OCI-LY3 (cell line): ENCODE measurements at regions not wholly inside any gene's neighbourhood (a gene's known extent, or its start where the extent isn't known, plus 50 kb on each side); places are given as distances from the start of the nearest gene placed in this dataset.

Experiments
- EZH2phosphoT487 ChIP-seq: fragments of 200-600 bp; shearing (Covaris generic); IDR thresholded peaks from 2 replicates; pipeline ENCODE4 v1.6.1; 2018; ENCODE audit warnings: antibody characterized with exemption, mixed run types, low read depth
- TF ChIP-seq, protein P1 (sequence below): fragments of 200-600, 300-600 bp; sonication (generic); IDR thresholded peaks from 2 replicates; pipeline ENCODE4 v1.5.1; 2014; ENCODE audit warnings: antibody characterized with exemption, low read length, low read depth

DNA sequence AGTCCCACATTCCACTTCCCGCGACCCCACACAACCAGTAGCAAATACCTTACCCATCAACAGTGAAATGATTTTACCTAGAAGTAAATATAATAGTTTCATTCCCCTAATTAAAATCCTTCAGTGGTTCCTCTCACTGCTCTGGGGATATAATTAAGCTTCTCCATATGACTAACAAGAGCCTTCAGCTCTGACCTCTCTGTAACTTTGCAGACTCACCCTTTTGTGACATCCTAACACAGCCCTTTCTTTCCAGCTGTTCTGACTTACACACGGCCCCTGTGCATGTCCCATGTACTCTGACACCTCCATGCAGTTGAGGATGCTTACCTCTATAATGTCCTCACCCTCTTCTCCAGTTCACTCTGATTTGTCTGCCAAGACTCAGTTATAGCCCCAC is 137.3 kb upstream of the SPAG17 start:
- TF ChIP-seq, protein P1, sequence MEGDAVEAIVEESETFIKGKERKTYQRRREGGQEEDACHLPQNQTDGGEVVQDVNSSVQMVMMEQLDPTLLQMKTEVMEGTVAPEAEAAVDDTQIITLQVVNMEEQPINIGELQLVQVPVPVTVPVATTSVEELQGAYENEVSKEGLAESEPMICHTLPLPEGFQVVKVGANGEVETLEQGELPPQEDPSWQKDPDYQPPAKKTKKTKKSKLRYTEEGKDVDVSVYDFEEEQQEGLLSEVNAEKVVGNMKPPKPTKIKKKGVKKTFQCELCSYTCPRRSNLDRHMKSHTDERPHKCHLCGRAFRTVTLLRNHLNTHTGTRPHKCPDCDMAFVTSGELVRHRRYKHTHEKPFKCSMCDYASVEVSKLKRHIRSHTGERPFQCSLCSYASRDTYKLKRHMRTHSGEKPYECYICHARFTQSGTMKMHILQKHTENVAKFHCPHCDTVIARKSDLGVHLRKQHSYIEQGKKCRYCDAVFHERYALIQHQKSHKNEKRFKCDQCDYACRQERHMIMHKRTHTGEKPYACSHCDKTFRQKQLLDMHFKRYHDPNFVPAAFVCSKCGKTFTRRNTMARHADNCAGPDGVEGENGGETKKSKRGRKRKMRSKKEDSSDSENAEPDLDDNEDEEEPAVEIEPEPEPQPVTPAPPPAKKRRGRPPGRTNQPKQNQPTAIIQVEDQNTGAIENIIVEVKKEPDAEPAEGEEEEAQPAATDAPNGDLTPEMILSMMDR = no peak
- no peak for TF ChIP-seq EZH2phosphoT487
